NCI-H774 (cell line): ENCODE measurements at regions not wholly inside any gene's neighbourhood (a gene's known extent, or its start where the extent isn't known, plus 50 kb on each side); places are given as distances from the start of the nearest gene placed in this dataset.

Experiments used
- DNase-seq: peaks from one replicate; lab custom pipeline; 2025; lab: John Stamatoyannopoulos, UW

DNA sequence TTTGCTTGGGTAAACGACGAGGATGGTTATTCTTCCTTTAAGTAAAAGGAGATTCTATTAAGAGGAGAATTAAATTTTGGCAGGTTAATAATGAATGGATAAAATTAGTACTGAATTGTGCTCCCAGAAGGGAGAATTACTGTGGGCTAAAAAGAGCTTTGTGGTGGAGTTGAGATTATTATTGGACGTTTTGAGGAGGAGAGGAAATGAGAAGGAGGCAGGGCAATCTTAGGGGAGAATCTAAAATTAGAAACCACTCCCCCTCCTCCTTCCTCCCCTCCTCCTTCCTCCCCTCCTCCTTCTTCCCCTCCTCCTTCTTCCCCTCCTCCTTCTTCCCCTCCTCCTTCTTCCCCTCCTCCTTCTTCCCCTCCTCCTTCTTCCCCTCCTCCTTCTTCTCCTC lies 331.8 kb downstream of the PRL start:
- no peak for DNase-seq

DNA sequence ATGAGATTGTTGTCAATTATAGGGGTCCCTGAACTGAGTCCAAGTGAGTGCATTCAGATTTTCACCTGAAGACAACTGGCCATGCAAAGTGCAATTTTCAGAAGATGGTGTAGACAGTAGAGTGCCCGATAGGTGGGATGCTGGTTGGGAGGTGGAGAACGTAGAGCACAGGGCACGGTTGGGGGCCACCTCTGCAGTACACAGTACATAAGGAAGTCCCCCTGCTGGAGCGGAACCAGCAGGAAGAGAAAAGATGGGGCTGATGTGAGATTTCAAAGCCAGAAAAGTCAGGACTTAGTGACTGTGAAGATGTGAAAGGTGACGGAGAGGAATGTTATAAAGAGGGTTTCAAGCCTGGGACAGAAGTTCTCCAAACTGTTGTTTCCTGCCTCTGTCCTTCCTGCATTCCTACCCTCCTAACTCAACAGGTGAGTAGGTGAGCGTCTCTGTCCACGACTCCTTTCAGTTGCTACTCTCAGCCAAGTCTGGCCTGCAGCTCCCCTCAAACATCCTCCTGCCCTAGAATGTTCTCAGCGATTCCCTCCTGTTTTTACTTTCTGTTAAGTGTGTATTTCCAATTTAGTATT lies 330.8 kb downstream of the PRL start:
- DNase-seq, result no peak

DNA sequence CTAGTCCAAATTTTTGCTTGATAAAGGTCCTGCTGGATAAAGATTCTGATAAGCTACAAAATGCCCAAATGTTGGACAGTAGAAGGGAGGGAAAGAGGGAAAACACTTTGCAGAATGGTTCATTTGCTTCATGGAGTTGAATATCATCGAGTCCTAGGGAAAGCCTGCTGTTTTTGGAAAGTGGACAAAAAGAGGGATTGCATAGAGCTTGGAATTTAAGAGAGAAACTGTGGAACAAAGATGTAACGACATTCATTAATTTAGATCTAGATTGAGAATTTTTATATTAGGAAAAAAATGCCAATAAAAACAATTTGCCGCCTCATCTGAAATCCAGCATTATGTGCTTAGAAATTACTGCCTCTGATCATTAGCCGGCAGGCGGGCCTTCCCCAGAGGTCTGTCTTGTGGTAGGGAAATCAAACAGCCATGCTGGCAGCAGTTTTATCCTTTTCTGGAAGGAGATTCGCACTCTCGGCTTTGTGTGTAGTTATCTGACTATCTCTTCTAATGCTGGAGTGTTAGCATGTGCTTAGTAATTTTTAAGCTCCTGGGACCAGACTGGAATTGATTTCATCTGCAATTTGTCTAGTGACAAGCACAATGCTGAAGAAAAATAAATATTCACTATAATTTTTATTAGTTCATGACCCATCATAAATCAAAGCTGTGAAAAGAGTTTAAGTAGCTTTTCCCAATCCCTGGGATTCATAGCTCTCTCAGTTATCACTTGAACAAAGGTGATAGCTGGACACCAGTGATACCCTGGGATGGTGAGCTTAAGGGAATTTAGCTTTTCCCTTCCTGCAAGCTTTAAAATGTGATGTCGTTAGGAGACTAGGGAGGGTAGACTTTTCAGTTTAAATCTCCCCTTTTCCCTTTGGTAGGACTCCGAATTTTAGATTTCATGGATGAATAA lies 329.5 kb downstream of the PRL start:
- no peak for DNase-seq

DNA sequence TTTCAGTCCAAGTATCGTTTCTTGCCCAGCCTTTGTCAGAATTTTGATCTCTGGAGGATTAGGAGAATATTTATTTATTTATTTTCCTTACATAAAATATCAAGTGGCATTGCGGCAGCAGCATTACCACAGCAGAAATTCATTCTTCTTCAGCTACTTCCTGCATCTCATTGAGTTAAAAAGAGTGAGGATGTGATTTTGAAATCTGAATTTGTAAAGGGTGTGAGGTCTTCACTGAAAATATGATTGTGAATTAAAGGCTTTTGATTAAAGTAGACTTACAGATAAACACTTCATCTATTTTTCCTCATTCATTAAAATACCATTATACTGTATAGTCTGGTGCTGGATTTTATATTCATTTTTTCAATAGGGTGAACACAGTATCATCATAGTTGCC lies 328.4 kb downstream of the PRL start:
- no peak for DNase-seq

- no peak for DNase-seq
Observed at GRCh38 chr6:21969192-21969591, 327.6 kb downstream of the PRL start.

DNA sequence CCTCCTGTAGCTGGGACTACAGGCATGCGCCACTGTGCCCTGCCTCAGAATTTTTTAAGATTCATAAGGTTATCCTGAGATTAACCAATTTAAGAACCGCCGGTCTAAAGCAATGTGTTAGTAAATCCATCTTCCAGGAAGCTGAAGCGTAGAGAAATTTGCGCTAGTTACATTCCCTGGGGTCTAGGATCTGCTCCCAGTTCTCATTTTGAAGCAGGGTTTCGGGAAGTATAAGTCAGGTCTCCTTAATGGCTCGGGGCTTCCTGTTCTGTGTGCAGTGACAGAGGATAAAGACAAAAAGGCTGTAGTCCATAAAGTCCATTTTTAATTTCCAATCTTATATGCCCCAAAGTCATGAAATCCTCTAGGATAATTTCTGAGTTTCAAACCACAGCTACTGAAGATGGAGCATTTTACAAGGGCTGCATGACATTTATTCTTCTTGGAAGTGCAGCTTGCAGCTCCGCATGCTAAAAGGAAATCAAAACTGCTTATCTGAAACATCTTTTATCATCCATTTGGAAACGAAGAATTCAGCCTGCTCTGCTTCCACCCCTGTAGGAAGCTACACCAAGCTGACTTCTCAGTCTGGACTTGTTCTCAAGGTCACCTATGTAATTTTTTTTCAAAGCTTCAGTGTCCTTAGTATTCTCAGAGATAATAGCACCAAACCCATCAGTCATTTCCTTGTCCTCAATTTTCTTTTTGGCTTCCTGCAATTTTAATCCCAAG lies 326.1 kb downstream of the PRL start:
- no peak for DNase-seq

- no peak for DNase-seq
Observed at GRCh38 chr6:21971541-21971940, 325.3 kb downstream of the PRL start.

GRCh38 chr6:21972516-21972915 lies 324.3 kb downstream of the PRL start:
- no peak for DNase-seq

- DNase-seq, result no peak
Observed at GRCh38 chr6:21977346-21977745, 319.5 kb downstream of the PRL start.

GRCh38 chr6:21981235-21981833 lies 315.5 kb downstream of the PRL start:
- DNase-seq, result no peak

- no peak for DNase-seq
Observed at GRCh38 chr6:21984135-21984534, 312.7 kb downstream of the PRL start.

DNA sequence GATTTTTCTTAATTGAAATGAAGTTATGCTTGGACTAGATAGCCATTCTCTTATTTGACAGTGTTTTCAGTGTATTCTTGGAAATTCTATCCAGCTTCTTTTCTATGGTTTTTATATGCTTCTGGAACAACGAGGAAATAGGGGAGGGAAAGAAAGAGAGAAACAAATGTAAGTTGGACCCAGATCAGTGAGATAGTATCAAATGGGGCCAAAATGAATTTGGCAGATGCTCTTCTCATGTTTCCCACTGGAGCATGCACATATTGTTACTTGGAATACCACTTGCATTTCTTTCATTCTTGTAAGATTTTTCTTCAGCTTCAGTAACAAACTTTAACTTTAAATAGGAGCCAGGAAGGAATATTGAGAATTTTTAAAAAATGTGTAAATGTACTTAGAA lies 312.3 kb downstream of the PRL start:
- DNase-seq, result no peak

GRCh38 chr6:21985904-21986303 lies 310.9 kb downstream of the PRL start:
- DNase-seq, result no peak

DNA sequence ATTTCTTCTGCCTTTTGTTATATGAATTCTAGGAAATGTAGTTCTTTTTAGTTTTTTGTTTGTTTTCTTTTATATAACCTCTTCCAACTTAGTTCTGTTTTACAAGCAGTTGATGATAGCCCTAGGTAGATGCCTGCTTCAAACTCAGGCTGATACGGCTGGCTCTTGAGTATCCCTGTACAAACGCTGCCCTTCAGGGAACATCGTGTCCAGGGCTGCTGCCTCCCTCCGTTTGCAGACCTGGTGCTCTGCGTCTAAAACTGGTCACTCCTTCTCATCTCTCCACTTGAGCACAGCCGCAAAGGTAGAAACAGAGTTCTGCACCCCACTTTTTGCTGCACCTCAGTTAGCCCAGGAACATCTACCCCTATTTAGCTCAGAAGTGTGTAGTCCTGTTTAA lies 310.1 kb downstream of the PRL start:
- no peak for DNase-seq

GRCh38 chr6:21987501-21987957 lies 309.3 kb downstream of the PRL start:
- DNase-seq, result no peak

DNA sequence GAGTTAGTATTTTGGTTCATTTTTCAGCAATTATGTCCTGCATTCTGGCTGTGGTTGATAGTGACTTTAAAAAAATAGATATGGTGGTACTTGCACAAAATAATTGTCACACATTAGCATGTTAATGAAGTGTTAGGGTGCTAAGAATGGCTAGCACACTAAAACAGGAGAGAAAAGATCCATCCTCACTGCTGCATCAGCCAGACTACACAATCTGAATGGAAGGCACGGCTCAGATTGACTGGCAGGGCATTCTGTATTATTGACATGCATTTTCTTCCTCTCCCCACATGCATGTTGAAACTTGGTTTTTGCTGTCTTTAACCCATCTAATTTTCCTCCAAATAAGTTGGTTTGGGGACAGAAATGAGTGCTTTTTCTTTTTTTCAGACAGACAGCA lies 306.3 kb downstream of the PRL start:
- no peak for DNase-seq

DNA sequence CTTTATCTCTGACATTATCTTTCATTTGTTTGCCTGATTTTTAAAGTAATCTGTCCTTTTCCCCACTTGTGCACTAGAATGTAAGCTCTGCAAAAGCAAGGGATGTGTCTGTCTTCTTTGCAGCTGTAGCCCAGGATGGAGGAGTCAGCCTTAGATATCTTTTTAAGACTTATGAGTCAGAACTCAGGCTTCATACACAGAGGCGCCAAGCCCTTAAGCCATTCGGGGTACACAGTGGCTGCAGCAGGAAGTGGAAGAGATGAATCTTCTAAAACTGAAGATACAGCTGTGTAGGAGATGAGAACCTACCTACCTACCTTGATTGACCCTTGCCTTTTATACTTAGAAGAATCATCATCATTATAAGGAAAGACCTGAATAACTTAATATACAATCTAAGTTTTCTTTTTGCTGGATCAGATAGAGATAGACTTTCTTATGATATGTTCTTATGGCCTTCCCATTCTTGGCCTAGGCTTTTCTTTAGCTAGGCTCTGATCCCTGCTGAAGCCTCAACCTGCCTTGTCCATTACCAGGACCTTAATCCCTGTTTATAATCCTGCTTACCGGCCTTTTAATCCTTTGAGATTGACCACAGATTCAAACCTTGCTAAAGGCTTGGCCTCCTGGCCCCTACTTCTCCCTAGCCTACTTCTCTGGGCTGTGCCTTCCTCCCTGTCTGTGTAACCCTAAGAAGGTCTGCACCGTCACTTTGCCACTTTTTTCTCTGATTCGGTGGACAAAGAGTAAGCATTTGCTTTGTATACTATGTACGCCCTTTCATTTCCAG lies 304.5 kb downstream of the PRL start:
- no peak for DNase-seq

- DNase-seq, result no peak
Observed at GRCh38 chr6:21993841-21994240, 303.0 kb downstream of the PRL start.

GRCh38 chr6:21994821-21995220 lies 302.0 kb downstream of the PRL start:
- DNase-seq, result no peak

- no peak for DNase-seq
Observed at GRCh38 chr6:21995318-21995717, 301.5 kb downstream of the PRL start.

GRCh38 chr6:21996425-21997118 lies 300.3 kb downstream of the PRL start:
- no peak for DNase-seq
